HG02852 (cell line): ENCODE measurements at regions not wholly inside any gene's neighbourhood (a gene's known extent, or its start where the extent isn't known, plus 50 kb on each side); places are given as distances from the start of the nearest gene placed in this dataset.

Source experiments
- ATAC-seq: cut with Tn5 transposase; IDR thresholded peaks from one replicate; pipeline ENCODE4 v1.9.1; 2021; ENCODE audit warnings: mild to moderate bottlenecking, moderate library complexity; ENCODE audit not compliant: unreplicated experiment

GRCh38 chr9:18208166-18209059, 265.5 kb upstream of the ADAMTSL1 start:
- ATAC-seq = no peak

DNA sequence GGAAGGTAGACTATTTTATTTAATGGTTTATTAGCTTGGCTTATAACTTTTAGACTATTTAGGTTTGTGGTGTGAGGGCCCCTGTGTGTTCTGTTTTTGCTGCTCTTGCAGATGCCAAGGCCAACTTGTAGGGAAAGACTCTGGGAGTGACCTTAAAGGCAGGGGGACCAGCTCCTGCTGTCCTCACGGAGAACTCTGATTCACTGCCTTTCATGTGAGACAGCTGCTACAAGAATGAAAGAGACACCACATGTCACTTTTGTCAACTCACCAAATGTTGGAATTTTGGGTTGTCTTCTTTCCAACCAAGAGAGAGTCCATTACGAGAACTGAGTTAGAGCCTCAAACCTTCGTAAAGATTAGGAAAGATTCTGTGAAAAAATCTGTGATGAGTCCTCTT, 258.3 kb upstream of the ADAMTSL1 start:
- ATAC-seq = no peak

- ATAC-seq = no peak
Measured at GRCh38 chr9:18216376-18216775, 257.6 kb upstream of the ADAMTSL1 start.

DNA sequence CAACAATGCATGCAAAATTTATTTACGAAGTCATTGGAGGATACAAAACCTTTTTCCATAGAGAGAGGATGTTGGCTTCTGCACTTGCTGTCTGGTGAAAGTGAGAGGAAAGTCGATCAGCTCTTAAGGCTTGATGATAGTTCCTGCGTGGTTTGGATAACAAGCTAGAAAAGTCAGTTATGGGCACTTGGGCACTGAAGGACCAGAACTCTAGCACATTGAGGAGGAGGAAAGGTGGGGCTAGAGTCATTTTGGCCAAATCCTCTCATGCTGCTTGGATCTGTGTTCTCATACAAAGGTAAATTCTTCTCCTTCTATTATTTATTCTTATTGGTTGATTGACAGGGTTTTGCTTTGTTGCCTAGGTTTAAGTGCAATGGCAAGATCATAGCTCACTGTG, 245.9 kb upstream of the ADAMTSL1 start:
- ATAC-seq = no peak

DNA sequence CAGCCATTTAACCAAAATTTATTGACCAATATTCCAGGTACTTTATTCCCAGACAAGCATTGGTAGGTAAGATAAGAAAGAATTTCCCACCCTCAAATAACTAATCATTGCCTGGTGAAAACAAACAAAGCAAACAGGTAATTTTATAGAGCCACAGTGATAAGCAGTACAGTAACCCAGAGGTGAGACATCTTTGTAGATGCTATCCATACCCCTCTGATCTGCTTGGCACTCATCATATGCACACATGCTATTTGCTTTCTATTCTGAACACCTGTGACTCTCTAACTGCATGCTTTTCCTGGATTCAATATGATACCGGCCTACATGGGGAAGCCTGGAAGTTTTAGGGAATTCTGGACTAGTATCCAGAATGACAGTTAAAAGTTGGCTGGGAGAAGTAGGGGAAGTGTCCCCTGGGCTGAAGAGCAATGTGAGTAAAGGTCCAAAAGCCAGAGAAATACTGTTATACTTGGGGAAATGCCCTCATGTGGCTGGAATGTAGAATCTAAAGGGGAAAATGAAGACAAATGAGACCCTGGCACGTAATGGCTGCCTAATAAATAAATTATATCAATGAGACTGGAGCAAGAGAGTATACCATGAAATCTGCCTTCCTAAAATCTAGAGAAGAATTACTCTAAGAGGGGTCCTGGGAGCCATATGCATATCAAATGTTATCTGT, 243.8 kb upstream of the ADAMTSL1 start:
- ATAC-seq = no peak

- ATAC-seq = no peak
Measured at GRCh38 chr9:18233311-18233710, 240.6 kb upstream of the ADAMTSL1 start.

DNA sequence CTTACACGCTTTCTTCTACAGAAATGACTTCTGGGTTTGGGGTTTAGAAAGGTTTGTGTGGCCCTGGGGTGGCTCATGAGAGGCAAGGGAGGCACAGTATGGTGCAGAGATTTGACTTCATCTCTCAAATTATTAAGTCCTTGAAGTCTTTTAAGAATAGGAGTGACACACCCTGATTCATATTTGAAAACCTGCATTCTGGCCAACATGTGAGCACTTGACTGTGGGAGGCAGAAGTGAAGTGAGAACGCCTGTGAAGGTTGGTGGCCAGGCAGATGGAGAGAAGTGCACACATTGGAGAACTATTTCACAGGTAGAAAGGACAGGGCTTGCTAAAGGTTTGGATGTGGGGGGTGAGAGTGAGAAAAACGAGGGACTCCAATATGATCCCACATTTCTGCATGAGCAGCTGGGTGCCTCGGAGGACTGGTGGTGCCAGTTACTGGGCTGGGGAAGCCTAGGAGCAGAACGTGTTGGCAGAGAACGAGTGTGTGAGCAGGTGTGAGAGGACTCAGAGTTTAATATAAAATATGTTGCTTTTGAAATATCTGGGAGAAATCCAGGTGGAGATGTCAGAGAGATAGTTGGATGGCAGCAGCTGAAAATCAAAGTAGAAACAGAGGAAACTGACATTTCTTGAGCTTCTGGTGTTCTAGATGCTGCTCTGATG, 240.0 kb upstream of the ADAMTSL1 start:
- no peak for ATAC-seq

- ATAC-seq = no peak
Measured at GRCh38 chr9:18235181-18235908, 238.6 kb upstream of the ADAMTSL1 start.

GRCh38 chr9:18236336-18236735, 237.6 kb upstream of the ADAMTSL1 start:
- ATAC-seq = no peak

- no peak for ATAC-seq
Measured at GRCh38 chr9:18237776-18238175, 236.2 kb upstream of the ADAMTSL1 start.

DNA sequence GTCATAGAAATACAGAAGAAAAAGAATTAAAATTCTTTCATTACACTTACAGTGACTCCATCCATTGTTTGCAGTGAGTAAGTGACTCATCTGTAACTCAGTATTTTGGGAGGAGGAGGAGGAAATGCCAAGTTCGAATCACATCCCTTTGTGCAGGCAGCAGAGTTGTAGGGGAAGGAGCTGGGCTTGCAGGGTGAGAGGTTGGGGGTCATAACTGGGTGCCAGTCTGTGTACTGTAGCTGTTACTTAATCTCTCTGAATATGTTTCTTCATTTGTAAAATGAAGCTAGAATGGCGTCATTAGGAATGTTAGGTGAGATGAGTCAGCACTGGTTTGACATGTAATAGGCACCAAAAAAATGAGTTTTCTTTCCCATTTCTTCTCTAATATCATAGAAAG, 235.7 kb upstream of the ADAMTSL1 start:
- no peak for ATAC-seq

DNA sequence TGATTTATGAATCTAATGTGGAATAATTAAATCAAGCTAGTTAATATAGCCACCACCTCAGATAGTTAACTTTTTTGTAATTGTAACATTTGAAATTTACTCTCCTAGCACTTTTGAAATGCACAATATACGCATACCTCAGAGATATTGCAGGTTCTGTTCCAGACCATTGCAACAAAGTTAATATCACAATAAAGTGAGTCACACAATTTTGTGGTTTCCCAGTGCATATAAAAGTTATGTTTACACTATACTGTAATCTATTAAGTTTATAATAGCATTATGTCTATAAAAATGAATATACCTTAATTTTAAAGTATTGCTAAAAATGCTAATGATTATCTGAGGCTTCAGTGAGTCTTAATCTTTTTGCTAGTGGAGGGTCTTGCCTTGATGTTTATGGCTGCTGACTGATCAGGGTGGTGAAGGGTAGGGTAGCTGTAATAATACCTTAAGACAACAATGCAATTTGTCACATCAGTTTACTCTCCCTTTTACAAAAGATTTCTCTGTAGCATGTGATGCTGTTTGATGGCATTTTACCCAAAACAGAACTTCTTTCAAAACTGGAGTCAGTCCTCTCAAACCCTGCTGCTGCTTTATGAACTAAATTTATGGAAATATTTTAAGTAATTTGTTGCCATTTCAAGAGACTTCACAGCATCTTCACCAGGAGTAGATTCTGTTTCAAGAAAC, 235.1 kb upstream of the ADAMTSL1 start:
- ATAC-seq = no peak

DNA sequence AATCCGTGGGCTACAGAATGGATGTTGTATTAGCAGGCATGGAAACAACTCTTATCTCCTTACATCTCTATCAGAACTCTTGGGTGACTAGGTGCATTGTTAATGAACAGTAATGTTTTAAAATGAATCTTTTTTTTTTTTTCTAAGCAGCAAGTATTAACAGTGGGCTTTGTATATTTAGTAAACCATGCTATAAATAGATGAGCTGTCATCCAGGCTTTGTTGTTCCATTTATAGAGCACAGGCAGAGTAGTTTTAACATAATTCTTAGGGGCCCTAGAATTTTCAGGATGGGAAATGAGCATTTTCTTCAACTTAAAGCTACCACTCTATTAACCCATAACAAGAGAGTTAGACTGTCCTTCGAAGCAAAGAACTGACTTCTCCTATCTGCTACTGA, 233.7 kb upstream of the ADAMTSL1 start:
- ATAC-seq = no peak

DNA sequence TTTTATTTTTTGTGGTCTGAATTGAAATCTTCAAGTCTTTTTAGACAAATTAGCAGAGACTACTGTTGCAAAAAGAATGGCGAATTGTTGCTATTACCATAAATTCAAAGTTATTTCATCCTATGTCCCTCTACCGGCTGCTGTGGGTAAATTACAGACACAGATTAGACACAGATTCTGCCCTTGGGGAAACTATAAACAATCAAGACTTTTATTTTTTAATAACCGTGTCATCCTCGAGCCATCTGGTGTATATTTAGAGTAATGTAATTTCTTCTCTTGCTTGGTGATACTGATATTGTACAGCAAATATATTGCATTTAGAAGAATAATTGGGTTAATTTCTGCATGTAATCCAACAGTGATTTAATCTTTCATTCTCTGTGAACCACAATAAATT, 228.0 kb upstream of the ADAMTSL1 start:
- no peak for ATAC-seq

DNA sequence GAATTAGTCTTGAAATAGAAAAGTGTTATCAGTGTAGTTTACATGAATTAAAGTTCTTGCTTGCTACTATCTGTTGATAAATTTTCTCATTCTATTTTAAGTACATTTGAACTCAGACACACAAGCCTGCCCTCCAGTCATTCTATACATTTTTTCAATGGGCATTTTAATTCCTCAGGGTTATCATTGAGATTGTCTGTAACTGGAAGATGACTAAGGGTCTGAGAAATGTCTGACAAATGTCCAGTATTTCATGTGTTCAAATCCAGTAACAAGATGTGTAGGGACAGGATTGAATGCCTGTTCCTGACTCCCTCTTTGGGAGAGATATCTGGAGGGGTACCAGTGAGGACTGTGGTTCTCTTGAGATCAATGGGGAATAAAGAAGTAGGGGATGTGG, 223.9 kb upstream of the ADAMTSL1 start:
- ATAC-seq = no peak

DNA sequence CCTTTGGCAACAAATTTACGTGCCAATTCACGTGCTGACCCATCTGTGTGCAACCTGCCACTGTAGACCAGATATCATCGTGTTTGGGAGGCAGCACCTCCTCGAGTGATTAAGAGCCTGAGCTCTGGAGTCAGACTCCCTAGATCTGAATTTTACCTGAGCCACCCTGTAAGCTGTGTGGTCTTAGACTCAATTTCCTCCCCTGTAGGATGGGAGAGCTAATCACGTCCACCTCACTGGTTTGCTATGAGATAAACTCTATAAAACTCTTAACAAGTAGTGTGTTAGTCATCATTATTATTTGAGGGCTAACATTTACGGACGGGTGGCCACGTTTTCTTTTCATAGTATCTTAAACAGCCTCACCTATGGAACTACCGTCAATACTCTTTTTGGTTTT, 220.0 kb upstream of the ADAMTSL1 start:
- no peak for ATAC-seq

GRCh38 chr9:18255158-18255629, 218.8 kb upstream of the ADAMTSL1 start:
- peak; percentile 95 for ATAC-seq

DNA sequence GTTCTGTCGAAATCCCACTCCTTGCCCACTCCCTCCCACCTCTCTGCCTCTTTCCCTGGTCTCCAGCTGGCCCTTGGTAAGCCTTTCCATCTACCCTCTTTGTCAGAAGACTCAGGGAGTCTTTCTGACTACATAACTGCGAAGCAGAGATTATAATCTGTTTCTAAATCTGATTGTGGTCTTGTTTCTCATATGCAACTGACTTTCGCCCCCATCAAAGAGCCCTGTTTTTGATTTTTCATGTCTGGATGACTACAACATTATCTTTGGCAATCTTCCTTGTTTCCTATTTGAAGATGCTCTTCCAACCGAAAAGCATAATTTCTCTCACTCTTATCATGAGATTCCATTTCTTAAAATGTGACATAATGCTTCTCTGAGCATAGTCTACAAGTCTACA, 218.2 kb upstream of the ADAMTSL1 start:
- ATAC-seq = no peak

- no peak for ATAC-seq
Measured at GRCh38 chr9:18256568-18256967, 217.4 kb upstream of the ADAMTSL1 start.

GRCh38 chr9:18260521-18260920, 213.4 kb upstream of the ADAMTSL1 start:
- no peak for ATAC-seq
